ENCODE measurements at regions not wholly inside any gene's neighbourhood (a gene's known extent, or its start where the extent isn't known, plus 50 kb on each side); places are given as distances from the start of the nearest gene placed in this dataset.

DNA sequence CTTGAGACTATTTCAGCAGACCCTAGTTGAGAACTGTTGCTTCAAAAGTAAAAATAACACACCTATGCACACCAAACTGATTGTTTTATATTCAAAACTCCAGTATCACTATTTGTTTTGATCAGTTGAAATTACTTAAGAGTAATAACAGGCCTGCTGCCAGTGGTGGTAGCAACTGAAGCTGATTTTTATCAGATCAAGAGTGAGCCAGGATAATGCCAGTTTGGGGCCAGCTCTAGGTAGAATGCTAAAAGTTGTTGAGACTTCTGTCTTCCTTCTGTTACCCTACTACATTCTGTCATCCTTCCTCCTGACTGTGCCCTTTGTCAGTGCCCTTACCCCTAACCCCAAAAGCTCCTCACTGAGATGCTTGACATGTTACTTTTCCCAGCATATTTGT, 228.7 kb upstream of the SPRY1 start:
- Histone ChIP-seq H3K27me3 (no peaks in the 10 kb centered on the region), H3K4me3 (no peak overlapping the region), H3K36me3 (ENCODE audit: low read depth, missing control alignments) (no peaks in the 10 kb centered on the region), H3K4me1 (no peaks in the 10 kb centered on the region), H3K9me3 (no peaks in the 10 kb centered on the region), H3K27ac (no peak overlapping the region)
- intact Hi-C loops (cut with DNase I; ENCODE audit: low total_unique reads): no loop called here
- no peak for DNase-seq
- TF ChIP-seq POLR2A (IDR thresholded peaks at IDR 0.05): no peak
- TF ChIP-seq, protein P1, sequence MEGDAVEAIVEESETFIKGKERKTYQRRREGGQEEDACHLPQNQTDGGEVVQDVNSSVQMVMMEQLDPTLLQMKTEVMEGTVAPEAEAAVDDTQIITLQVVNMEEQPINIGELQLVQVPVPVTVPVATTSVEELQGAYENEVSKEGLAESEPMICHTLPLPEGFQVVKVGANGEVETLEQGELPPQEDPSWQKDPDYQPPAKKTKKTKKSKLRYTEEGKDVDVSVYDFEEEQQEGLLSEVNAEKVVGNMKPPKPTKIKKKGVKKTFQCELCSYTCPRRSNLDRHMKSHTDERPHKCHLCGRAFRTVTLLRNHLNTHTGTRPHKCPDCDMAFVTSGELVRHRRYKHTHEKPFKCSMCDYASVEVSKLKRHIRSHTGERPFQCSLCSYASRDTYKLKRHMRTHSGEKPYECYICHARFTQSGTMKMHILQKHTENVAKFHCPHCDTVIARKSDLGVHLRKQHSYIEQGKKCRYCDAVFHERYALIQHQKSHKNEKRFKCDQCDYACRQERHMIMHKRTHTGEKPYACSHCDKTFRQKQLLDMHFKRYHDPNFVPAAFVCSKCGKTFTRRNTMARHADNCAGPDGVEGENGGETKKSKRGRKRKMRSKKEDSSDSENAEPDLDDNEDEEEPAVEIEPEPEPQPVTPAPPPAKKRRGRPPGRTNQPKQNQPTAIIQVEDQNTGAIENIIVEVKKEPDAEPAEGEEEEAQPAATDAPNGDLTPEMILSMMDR (IDR thresholded peaks at IDR 0.05): no peak

DNA sequence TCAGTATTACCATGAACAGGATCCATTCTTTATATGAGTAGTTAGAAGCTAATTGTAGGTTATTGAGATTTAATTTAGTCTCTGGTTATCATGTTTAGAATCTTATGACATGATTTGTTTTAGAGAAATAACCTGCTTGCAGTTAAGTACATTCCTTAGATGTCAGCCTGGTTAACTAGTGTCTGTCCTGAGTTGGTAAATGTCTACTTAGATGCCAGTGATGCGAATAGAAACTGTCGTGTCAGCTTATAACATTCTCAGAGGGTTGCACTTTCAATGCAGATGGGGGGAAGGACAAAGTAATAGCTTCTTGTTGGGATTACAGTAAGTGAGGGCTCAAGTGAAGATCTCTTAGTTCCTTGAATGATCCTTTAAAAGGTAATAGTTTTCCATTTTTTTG, 227.8 kb upstream of the SPRY1 start:
- Histone ChIP-seq H3K27me3 (no peaks in the 10 kb centered on the region), H3K36me3 (ENCODE audit: low read depth, missing control alignments) (no peaks in the 10 kb centered on the region), H3K9me3 (no peaks in the 10 kb centered on the region), H3K4me3 (no peak overlapping the region), H3K4me1 (no peaks in the 10 kb centered on the region), H3K27ac (no peak overlapping the region)
- TF ChIP-seq POLR2A (IDR thresholded peaks at IDR 0.05): no peak
- TF ChIP-seq, protein P1 (IDR thresholded peaks at IDR 0.05): no peak
- intact Hi-C loops (cut with DNase I; ENCODE audit: low total_unique reads): no loop called here
- WGBS, 2 donors: 82 to 91% methylated on average over 2 of the region's 2 CpGs
- no peak for DNase-seq

DNA sequence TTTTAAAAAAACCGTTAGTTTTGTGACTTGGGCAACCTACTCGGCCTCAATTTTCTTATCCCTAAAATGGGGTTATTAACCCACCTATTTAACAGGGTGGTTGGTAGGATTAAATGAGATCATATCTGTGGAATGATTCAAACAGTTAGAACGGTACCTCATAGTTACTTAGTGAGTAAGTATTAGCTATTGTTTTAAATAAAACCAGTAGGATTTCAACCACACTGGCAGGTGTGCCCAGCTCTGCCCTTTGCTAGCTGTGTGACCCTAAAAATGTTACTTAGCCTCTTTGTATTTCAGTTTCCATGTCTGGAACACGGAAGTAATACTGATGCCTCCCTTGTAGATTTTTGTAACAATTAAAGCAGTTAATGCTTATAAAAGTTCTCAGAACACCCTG, 225.8 kb upstream of the SPRY1 start:
- no peak for TF ChIP-seq POLR2A (IDR thresholded peaks at IDR 0.05)
- TF ChIP-seq, protein P1 (IDR thresholded peaks at IDR 0.05): no peak
- no peaks in the 10 kb centered on the region for H3K27me3 ChIP-seq
- H3K4me3 ChIP-seq: no peak overlapping the region
- no peaks in the 10 kb centered on the region for H3K36me3 ChIP-seq (ENCODE audit: low read depth, missing control alignments)
- no peaks in the 10 kb centered on the region for H3K4me1 ChIP-seq
- no peaks in the 10 kb centered on the region for H3K9me3 ChIP-seq
- DNase-seq: no peak
- intact Hi-C loops (cut with DNase I; ENCODE audit: low total_unique reads): no loop called here
- no peak overlapping the region for H3K27ac ChIP-seq
- 86 to 87% methylated on average over 4 of the region's 4 CpGs for WGBS, 2 donors

DNA sequence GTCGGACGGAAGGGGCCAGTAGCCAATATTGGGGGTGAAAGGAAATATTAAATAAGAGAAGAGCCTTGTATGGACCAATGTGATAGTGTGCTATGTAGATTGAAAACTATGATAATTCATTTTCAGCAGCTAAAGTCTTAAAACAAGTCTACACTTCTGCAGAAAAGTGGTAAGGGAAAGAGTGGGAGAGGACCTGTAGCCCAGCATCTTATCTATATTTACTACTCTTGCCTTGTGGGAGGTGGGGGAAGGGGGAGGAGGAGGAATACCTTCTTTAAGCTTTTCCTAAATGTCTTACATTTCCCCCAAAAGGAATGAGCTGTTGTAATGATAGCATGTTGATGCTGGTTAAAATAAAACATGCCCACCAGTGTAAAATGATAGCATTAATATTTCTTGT, 220.0 kb upstream of the SPRY1 start:
- intact Hi-C loops (cut with DNase I; ENCODE audit: low total_unique reads): no loop called here
- no peaks in the 10 kb centered on the region for H3K27me3 ChIP-seq
- 89 to 92% methylated on average over 2 of the region's 2 CpGs for WGBS, 2 donors
- no peaks in the 10 kb centered on the region for H3K4me1 ChIP-seq
- no peak overlapping the region for H3K4me3 ChIP-seq
- H3K9me3 ChIP-seq: no peaks in the 10 kb centered on the region
- no peak for TF ChIP-seq POLR2A (IDR thresholded peaks at IDR 0.05)
- TF ChIP-seq, protein P1 (IDR thresholded peaks at IDR 0.05): no peak
- H3K36me3 ChIP-seq (ENCODE audit: low read depth, missing control alignments): no peaks in the 10 kb centered on the region
- no peak for DNase-seq
- no peak overlapping the region for H3K27ac ChIP-seq

DNA sequence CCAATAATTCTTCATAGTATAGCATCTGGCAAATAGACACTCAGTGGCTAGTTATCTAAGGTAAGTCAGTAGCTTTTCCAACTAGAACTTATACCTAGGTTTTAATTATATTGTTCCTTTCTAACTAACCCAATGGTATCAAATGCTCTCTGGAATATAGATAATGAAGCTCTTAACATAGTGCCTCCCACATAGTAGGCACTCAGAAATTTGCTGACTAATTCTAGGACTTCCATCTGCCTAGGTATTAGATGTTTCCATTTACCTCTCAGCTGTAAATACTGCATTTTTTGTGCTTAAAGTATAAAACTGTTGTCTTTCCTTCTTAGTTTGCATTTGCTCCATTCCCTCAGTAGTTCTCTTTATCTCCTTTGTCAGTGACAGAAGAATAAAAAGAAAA, 214.3 kb upstream of the SPRY1 start:
- Histone ChIP-seq H3K4me1 (no peaks in the 10 kb centered on the region), H3K27ac (no peak overlapping the region), H3K9me3 (no peaks in the 10 kb centered on the region), H3K27me3 (no peaks in the 10 kb centered on the region), H3K4me3 (no peak overlapping the region), H3K36me3 (ENCODE audit: low read depth, missing control alignments) (no peaks in the 10 kb centered on the region)
- no peak for DNase-seq
- intact Hi-C loops (cut with DNase I; ENCODE audit: low total_unique reads): no loop called here
- TF ChIP-seq POLR2A (IDR thresholded peaks at IDR 0.05): no peak
- TF ChIP-seq, protein P1 (IDR thresholded peaks at IDR 0.05): no peak

Data from testis (tissue), 2 donors.